Esophagus muscularis mucosa (tissue), 4 donors: ENCODE measurements at regions not wholly inside any gene's neighbourhood (a gene's known extent, or its start where the extent isn't known, plus 50 kb on each side); places are given as distances from the start of the nearest gene placed in this dataset.

Experiments used
- DNase-seq: peaks from one replicate; pipeline ENCODE4 v3.0.0-alpha.2; 2017; ENCODE audit errors: extremely low spot score
- H3K27ac ChIP-seq, 4 donors: fragments of 200-600 bp; sonication (generic); replicated peaks in 1 of 4; 1 replicate in 3 of 4; 2 replicates in 1 of 4; pipeline ENCODE4 v1.5.1; 2016 to 2019; ENCODE audit warnings: mild to moderate bottlenecking in 1 of 4
- H3K27me3 ChIP-seq, 4 donors: fragments of 200-600 bp; sonication (generic); one replicate each; pipeline versions ENCODE4 v1.5.1 to v1.6.0; 2016 to 2019
- H3K36me3 ChIP-seq, 4 donors: fragments of 200-600 bp; sonication (generic); one replicate each; pipeline ENCODE4 v1.5.1; 2016 to 2019
- H3K4me1 ChIP-seq, 4 donors: fragments of 200-600 bp; sonication (generic); one replicate each; pipeline ENCODE4 v1.5.1; 2016 to 2019
- H3K4me3 ChIP-seq, 4 donors: fragments of 200-600 bp; sonication (generic); 1 replicate in 2 of 4; 2 replicates in 2 of 4; pipeline ENCODE4 v1.5.1; 2016 to 2019; ENCODE audit warnings: mild to moderate bottlenecking in 4 of 4, moderate library complexity in 1 of 4
- H3K9me3 ChIP-seq, 4 donors: fragments of 200-600 bp; sonication (generic); 1 replicate in 3 of 4; 2 replicates in 1 of 4; pipeline ENCODE4 v1.5.1; 2016 to 2019
- EP300 ChIP-seq: sonication (generic); formaldehyde crosslinking; IDR thresholded peaks from one replicate; pipeline ENCODE4 v1.6.1; 2017; ENCODE audit warnings: antibody characterized with exemption
- POLR2A ChIP-seq: fragments of 450-650 bp; IDR thresholded peaks from one replicate; pipeline ENCODE4 v1.6.1; 2017; ENCODE audit warnings: antibody characterized with exemption, moderate library complexity, mild to moderate bottlenecking, low read depth
- POLR2AphosphoS5 ChIP-seq, 2 donors: sonication (generic); formaldehyde crosslinking; IDR thresholded peaks; one replicate each; pipeline ENCODE4 v1.6.1; 2017; ENCODE audit warnings: antibody characterized with exemption in 2 of 2
- WGBS: methylation state at CpG from one replicate; pipeline ENCODE4 v1.1.5; 2018; 5-methylcytosine and 5-hydroxymethylcytosine counted together
- intact Hi-C: fragments of 100-400 bp; cut with DNase I; formaldehyde crosslinking; loops from one replicate; pipeline ENCODE4 v1.15.1; 2023
- TF ChIP-seq, protein P1 (sequence below), 3 experiments: fragments of 200-600 bp in 2 of 3; fragments of 450-650 bp in 1 of 3; sonication (generic) in 2 of 3; IDR thresholded peaks; one replicate each; pipeline ENCODE4 v1.5.1; 2017 to 2019; ENCODE audit warnings: antibody characterized with exemption in 3 of 3, mild to moderate bottlenecking in 2 of 3, moderate library complexity in 1 of 3

DNA sequence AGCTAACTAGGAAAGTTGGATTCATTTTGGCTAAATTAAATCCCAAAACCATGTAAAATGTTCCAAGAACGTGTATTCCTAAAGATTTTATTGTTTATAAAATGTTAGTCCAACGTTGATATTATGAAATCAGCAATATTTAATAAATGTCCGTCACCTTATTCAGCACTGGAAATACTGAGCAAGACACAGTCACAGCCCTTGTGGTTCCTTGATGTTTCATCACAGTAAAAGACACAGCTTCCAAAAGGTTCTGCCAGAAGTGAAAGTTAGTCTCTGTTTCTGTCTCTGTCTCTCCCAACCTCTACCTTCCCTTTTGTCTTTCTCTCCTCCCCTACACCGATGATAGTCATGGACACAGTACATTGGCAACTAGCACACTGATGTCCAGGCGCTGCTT is 82.2 kb upstream of the BOC start:
- H3K9me3 ChIP-seq: no peaks in the 10 kb centered on the region
- H3K27me3 ChIP-seq: no peaks in the 10 kb centered on the region
- intact Hi-C loops: no loop called here
- no peak for DNase-seq
- peaks cover 0 to 26% (median 14%) of the 10 kb centered on the region in 4 donors for H3K4me1 ChIP-seq
- TF ChIP-seq, protein P1, sequence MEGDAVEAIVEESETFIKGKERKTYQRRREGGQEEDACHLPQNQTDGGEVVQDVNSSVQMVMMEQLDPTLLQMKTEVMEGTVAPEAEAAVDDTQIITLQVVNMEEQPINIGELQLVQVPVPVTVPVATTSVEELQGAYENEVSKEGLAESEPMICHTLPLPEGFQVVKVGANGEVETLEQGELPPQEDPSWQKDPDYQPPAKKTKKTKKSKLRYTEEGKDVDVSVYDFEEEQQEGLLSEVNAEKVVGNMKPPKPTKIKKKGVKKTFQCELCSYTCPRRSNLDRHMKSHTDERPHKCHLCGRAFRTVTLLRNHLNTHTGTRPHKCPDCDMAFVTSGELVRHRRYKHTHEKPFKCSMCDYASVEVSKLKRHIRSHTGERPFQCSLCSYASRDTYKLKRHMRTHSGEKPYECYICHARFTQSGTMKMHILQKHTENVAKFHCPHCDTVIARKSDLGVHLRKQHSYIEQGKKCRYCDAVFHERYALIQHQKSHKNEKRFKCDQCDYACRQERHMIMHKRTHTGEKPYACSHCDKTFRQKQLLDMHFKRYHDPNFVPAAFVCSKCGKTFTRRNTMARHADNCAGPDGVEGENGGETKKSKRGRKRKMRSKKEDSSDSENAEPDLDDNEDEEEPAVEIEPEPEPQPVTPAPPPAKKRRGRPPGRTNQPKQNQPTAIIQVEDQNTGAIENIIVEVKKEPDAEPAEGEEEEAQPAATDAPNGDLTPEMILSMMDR (IDR thresholded peaks at IDR 0.05): no peak
- TF ChIP-seq EP300: no peak
- TF ChIP-seq POLR2AphosphoS5 (IDR thresholded peaks at IDR 0.05): no peak
- no peak for TF ChIP-seq POLR2A
- no peak overlapping the region for H3K4me3 ChIP-seq
- H3K27ac ChIP-seq: no peak overlapping the region
- no peaks in the 10 kb centered on the region for H3K36me3 ChIP-seq
- 74% methylated on average over 5 of the region's 5 CpGs for WGBS

DNA sequence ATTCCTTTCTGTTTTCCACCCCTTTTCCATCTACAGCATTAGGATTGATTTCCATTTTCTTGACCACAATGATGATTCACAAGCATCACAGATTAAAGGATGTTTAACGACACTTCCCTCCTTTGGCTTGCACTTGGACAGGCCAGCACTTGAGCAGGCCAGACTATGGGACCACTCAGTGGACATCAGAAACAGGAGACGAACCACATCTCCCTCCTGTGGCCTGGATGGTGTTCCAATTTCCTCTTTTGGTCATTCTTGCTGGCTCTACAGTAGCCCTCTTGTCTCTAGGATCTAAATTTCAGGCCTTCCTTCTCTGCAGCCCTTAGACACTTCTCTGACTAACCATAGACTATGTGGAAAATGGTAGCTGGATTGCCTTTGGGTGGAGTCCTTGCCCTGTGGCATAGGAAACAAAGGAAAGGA is 78.8 kb upstream of the BOC start:
- WGBS: 66% methylated on average over 2 of the region's 2 CpGs
- peaks cover 0 to 34% (median 27%) of the 10 kb centered on the region in 4 donors for H3K4me1 ChIP-seq

DNA sequence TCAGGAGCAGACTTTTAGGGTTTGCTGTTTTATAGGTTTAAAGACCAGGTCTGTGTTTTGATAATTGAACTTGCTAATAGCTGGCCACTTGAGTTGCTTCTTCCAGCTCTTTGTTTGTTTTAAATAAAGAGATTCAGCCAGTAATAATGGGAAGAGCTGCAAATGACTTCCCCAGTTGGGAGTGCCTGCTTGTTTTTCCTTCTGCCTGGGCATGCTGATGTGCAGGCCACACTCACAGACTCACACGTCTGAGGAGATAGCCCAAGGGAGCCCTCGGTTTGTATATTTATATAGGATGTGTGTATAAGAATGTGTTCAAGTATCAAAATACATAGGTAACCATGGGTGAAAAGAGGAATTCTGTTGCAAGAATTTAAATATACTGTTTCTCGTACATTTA is 78.2 kb upstream of the BOC start:
- H3K27me3 ChIP-seq: no peaks in the 10 kb centered on the region
- no peak overlapping the region for H3K4me3 ChIP-seq
- 57% methylated on average over 3 of the region's 3 CpGs for WGBS
- H3K27ac ChIP-seq: peak overlapping the region; percentile 2 to 32 (median 16)
- H3K36me3 ChIP-seq: no peaks in the 10 kb centered on the region
- no peak for DNase-seq
- intact Hi-C loops: loop anchor here (5.0 kb wide), 1 partner anchor 81 kb away; no protein-coding TSS in a partner anchor
- peaks cover 0 to 29% (median 25%) of the 10 kb centered on the region in 4 donors for H3K4me1 ChIP-seq
- TF ChIP-seq, protein P1 (IDR thresholded peaks at IDR 0.05): no peak
- TF ChIP-seq EP300: no peak
- no peak for TF ChIP-seq POLR2A
- no peak for TF ChIP-seq POLR2AphosphoS5 (IDR thresholded peaks at IDR 0.05)
- no peaks in the 10 kb centered on the region for H3K9me3 ChIP-seq

More for the DNA sequence above, 78.8 kb upstream of the BOC start:
- TF ChIP-seq, protein P1 (IDR thresholded peaks at IDR 0.05): no peak
- TF ChIP-seq POLR2AphosphoS5 (IDR thresholded peaks at IDR 0.05): no peak
- TF ChIP-seq EP300: no peak
- TF ChIP-seq POLR2A: no peak
- Histone ChIP-seq H3K4me3 (no peak overlapping the region), H3K27me3 (no peaks in the 10 kb centered on the region), H3K27ac (peak overlapping the region; percentile 2 to 32 (median 16)), H3K9me3 (no peaks in the 10 kb centered on the region), H3K36me3 (no peaks in the 10 kb centered on the region)
- intact Hi-C loops: loop anchor here (5.0 kb wide), 1 partner anchor 80 kb away; no protein-coding TSS in a partner anchor
- no peak for DNase-seq

DNA sequence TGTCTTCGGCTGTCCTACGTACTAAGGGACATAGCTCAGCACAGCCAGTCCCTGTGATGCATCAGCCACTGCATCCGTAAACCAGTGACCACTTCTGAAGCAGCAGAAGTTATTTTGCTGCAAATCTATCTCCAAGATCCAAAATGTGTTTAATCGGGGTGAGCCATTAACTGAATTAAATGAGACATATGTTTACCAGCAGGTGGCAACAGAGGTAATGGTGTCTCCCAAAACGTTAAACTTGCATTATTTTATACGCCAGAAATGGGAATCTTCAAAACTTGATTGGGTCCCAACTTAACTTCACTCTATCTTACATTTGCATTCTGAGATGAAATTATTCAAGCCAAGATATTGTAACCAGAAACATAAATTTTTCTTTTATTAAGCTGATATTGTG is 75.3 kb upstream of the BOC start:
- H3K27ac ChIP-seq: peak overlapping the region; percentile 29 to 60 (median 40)
- no peak overlapping the region for H3K4me3 ChIP-seq
- 25% methylated on average over 6 of the region's 6 CpGs for WGBS
- H3K4me1 ChIP-seq: peaks cover 0 to 45% (median 32%) of the 10 kb centered on the region in 4 donors
- no peak for DNase-seq
- no peaks in the 10 kb centered on the region for H3K9me3 ChIP-seq
- TF ChIP-seq, protein P1 (IDR thresholded peaks at IDR 0.05): peak; percentile 62 to 66 (median 64)
- TF ChIP-seq POLR2A: no peak
- intact Hi-C loops: no loop called here
- H3K36me3 ChIP-seq: no peaks in the 10 kb centered on the region
- H3K27me3 ChIP-seq: no peaks in the 10 kb centered on the region

DNA sequence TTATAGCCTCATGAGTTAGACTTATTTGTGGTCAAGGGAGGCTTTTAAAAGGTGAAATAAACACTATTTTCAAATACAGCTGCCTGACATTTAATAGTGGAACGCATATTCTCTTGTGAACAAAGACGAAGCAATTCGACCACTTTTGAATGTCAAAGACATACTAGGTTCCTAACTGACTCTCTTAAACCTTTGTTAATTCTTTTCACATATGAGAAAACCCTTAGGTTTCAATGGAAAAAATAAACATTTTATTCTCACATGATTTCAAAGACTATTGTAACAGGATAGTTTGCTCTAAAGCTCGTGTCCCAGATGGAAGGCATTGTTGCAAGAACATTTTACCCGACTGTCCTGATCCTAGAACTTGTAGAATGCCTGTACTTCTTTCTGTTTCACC is 74.8 kb upstream of the BOC start:
- Histone ChIP-seq H3K9me3 (no peaks in the 10 kb centered on the region), H3K4me3 (no peak overlapping the region), H3K36me3 (no peaks in the 10 kb centered on the region), H3K27ac (peak overlapping the region in 3 of 4 donors; percentile 29 to 60 (median 31)), H3K4me1 (peaks cover 0 to 43% (median 32%) of the 10 kb centered on the region in 4 donors), H3K27me3 (no peaks in the 10 kb centered on the region)
- 89% methylated on average over 5 of the region's 5 CpGs for WGBS
- intact Hi-C loops: no loop called here
- DNase-seq: no peak
- TF ChIP-seq EP300: no peak
- TF ChIP-seq POLR2AphosphoS5 (IDR thresholded peaks at IDR 0.05): no peak
- no peak for TF ChIP-seq POLR2A
